Aorta (tissue), 5 donors: ENCODE measurements at regions not wholly inside any gene's neighbourhood (a gene's known extent, or its start where the extent isn't known, plus 50 kb on each side); places are given as distances from the start of the nearest gene placed in this dataset.

Source experiments
- ATAC-seq: fragments of 200-7000 bp; cut with Tn5 transposase; one replicate; pipeline ENCODE4 v1.9.1; 2022; ENCODE audit warnings: moderate library complexity; ENCODE audit not compliant: low FRiP score
- DNase-seq, 2 donors: peaks; one replicate each; pipeline ENCODE4 v3.0.0-alpha.2; 2020
- H3K27ac ChIP-seq, 2 donors: one replicate each; pipeline ENCODE4 v1.5.1; 2013; ENCODE audit warnings: low read length in 2 of 2, mild to moderate bottlenecking in 2 of 2, moderate library complexity in 2 of 2, control low read depth in 1 of 2, inconsistent platforms in 1 of 2, low read depth in 1 of 2
- H3K27me3 ChIP-seq, 2 donors: one replicate each; pipeline ENCODE4 v1.6.1; 2013; ENCODE audit warnings: control low read depth in 1 of 2, low read length in 1 of 2, mild to moderate bottlenecking in 1 of 2, moderate library complexity in 1 of 2; ENCODE audit not compliant: insufficient read depth in 2 of 2, control insufficient read depth in 1 of 2
- H3K36me3 ChIP-seq, 2 donors: one replicate each; pipeline ENCODE4 v1.6.1; 2013; ENCODE audit warnings: control low read depth in 1 of 2, low read length in 1 of 2, mild to moderate bottlenecking in 1 of 2; ENCODE audit not compliant: insufficient read depth in 2 of 2, control insufficient read depth in 1 of 2
- H3K4me1 ChIP-seq, 2 donors: one replicate each; pipeline ENCODE4 v1.6.1; 2013; ENCODE audit warnings: low read length in 2 of 2, control low read depth in 1 of 2, mild to moderate bottlenecking in 1 of 2, moderate library complexity in 1 of 2; ENCODE audit not compliant: insufficient read depth in 2 of 2, control insufficient read depth in 1 of 2
- H3K4me3 ChIP-seq, 2 donors: one replicate each; pipeline ENCODE4 v1.5.1; 2013; ENCODE audit warnings: low read length in 2 of 2, control low read depth in 1 of 2, mild to moderate bottlenecking in 1 of 2
- H3K9me3 ChIP-seq: one replicate; pipeline ENCODE4 v1.6.1; 2013; ENCODE audit warnings: mild to moderate bottlenecking, low read length; ENCODE audit not compliant: control insufficient read depth
- WGBS, 2 donors: extraction: QIAGEN DNeasy Blood & Tissue Kit; methylation state at CpG; one replicate each; pipeline ENCODE4 v1.1.7; 2013; 5-methylcytosine and 5-hydroxymethylcytosine counted together
- intact Hi-C, 2 donors: fragments of 100-400 bp; cut with DNase I; formaldehyde crosslinking; loops; one replicate each; pipeline versions ENCODE4 v1.14.2 to v1.15.0; 2022
- donor health status: healthy with polysubstance abuse.
- donor health status: Bipolar disorder and iron deficiency.
- donor health status: DM: no; HTN: no; CAD: no.
- donor health status: DM: no; HTN: no; CAD: no.
- donor health status: DM: yes; HTN: yes; CAD: no.

- DNase-seq (no peak), ATAC-seq (no peak)
- no peaks in the 10 kb centered on the region for H3K9me3 ChIP-seq
- H3K4me1 ChIP-seq: no peaks in the 10 kb centered on the region
- WGBS, 2 donors: 84 to 86% methylated on average over 3 of the region's 3 CpGs
- intact Hi-C loops: no loop called here
- no peak overlapping the region for H3K27ac ChIP-seq
- no peak overlapping the region for H3K4me3 ChIP-seq
- no peaks in the 10 kb centered on the region for H3K36me3 ChIP-seq
- H3K27me3 ChIP-seq: no peaks in the 10 kb centered on the region
Observed at GRCh38 chr19:31897292-31897691, 448.1 kb upstream of the ZNF507 start.

GRCh38 chr19:31900991-31901390 is 444.4 kb upstream of the ZNF507 start:
- Histone ChIP-seq H3K4me3 (no peak overlapping the region), H3K4me1 (no peaks in the 10 kb centered on the region), H3K9me3 (no peaks in the 10 kb centered on the region), H3K27me3 (no peaks in the 10 kb centered on the region), H3K27ac (no peak overlapping the region), H3K36me3 (no peaks in the 10 kb centered on the region)
- ATAC-seq (no peak), DNase-seq (no peak)
- 83 to 86% methylated on average over 2 of the region's 2 CpGs for WGBS, 2 donors
- intact Hi-C loops: no loop called here

- Histone ChIP-seq H3K27me3 (no peaks in the 10 kb centered on the region), H3K4me3 (no peak overlapping the region), H3K9me3 (no peaks in the 10 kb centered on the region), H3K36me3 (no peaks in the 10 kb centered on the region), H3K4me1 (no peaks in the 10 kb centered on the region), H3K27ac (no peak overlapping the region)
- intact Hi-C loops: no loop called here
- DNase-seq (no peak), ATAC-seq (no peak)
- 95 to 100% methylated on average over 1 of the region's 1 CpG for WGBS, 2 donors
Observed at GRCh38 chr19:31902821-31903220, 442.6 kb upstream of the ZNF507 start.

- intact Hi-C loops: no loop called here
- H3K27me3 ChIP-seq: no peaks in the 10 kb centered on the region
- no peak overlapping the region for H3K4me3 ChIP-seq
- DNase-seq: no peak
- no peaks in the 10 kb centered on the region for H3K4me1 ChIP-seq
- H3K9me3 ChIP-seq: no peaks in the 10 kb centered on the region
- no peak for ATAC-seq
- 36 to 46% methylated on average over 2 of the region's 2 CpGs for WGBS, 2 donors
- H3K27ac ChIP-seq: no peak overlapping the region
- H3K36me3 ChIP-seq: no peaks in the 10 kb centered on the region
Observed at GRCh38 chr19:31903979-31904378, 441.4 kb upstream of the ZNF507 start.

- 30 to 33% methylated on average over 9 of the region's 9 CpGs for WGBS, 2 donors
- DNase-seq: no peak
- no peak overlapping the region for H3K4me3 ChIP-seq
- intact Hi-C loops: no loop called here
- no peaks in the 10 kb centered on the region for H3K36me3 ChIP-seq
- H3K27me3 ChIP-seq: no peaks in the 10 kb centered on the region
- no peaks in the 10 kb centered on the region for H3K4me1 ChIP-seq
- H3K27ac ChIP-seq: no peak overlapping the region
- ATAC-seq: peak; percentile 36
- H3K9me3 ChIP-seq: no peaks in the 10 kb centered on the region
Observed at GRCh38 chr19:31906111-31906871, 439.1 kb upstream of the ZNF507 start.

- ATAC-seq (no peak), DNase-seq (no peak)
- 50 to 51% methylated on average over 1 of the region's 1 CpG for WGBS, 2 donors
- no peak overlapping the region for H3K27ac ChIP-seq
- intact Hi-C loops: no loop called here
- no peaks in the 10 kb centered on the region for H3K27me3 ChIP-seq
- H3K4me3 ChIP-seq: no peak overlapping the region
- no peaks in the 10 kb centered on the region for H3K9me3 ChIP-seq
- H3K36me3 ChIP-seq: no peaks in the 10 kb centered on the region
- no peaks in the 10 kb centered on the region for H3K4me1 ChIP-seq
Observed at GRCh38 chr19:31907661-31908060, 437.7 kb upstream of the ZNF507 start.

- DNase-seq: no peak
Observed at GRCh38 chr19:31908080-31908479, 437.3 kb upstream of the ZNF507 start.

GRCh38 chr19:31908496-31909225 is 436.7 kb upstream of the ZNF507 start:
- intact Hi-C loops: no loop called here

More at GRCh38 chr19:31908080-31908479, 437.3 kb upstream of the ZNF507 start:
- Histone ChIP-seq H3K4me3 (no peak overlapping the region), H3K4me1 (no peaks in the 10 kb centered on the region), H3K36me3 (no peaks in the 10 kb centered on the region), H3K9me3 (no peaks in the 10 kb centered on the region), H3K27me3 (no peaks in the 10 kb centered on the region), H3K27ac (no peak overlapping the region)
- WGBS, 2 donors: 74 to 79% methylated on average over 3 of the region's 3 CpGs
- intact Hi-C loops: no loop called here
- no peak for ATAC-seq

GRCh38 chr19:31910224-31910623 is 435.2 kb upstream of the ZNF507 start:
- DNase-seq (no peak), ATAC-seq (no peak)
- no peaks in the 10 kb centered on the region for H3K9me3 ChIP-seq
- no peaks in the 10 kb centered on the region for H3K4me1 ChIP-seq
- H3K27me3 ChIP-seq: no peaks in the 10 kb centered on the region
- no peak overlapping the region for H3K4me3 ChIP-seq
- H3K27ac ChIP-seq: no peak overlapping the region
- WGBS, 2 donors: 41 to 42% methylated on average over 6 of the region's 6 CpGs
- no peaks in the 10 kb centered on the region for H3K36me3 ChIP-seq
- intact Hi-C loops: no loop called here

More at GRCh38 chr19:31908496-31909225, 436.7 kb upstream of the ZNF507 start:
- Histone ChIP-seq H3K27ac (no peak overlapping the region), H3K36me3 (no peaks in the 10 kb centered on the region), H3K4me1 (no peaks in the 10 kb centered on the region), H3K4me3 (no peak overlapping the region), H3K27me3 (no peaks in the 10 kb centered on the region), H3K9me3 (no peaks in the 10 kb centered on the region)
- WGBS, 2 donors: 55 to 61% methylated on average over 10 of the region's 10 CpGs
- DNase-seq: no peak
- no peak for ATAC-seq
